Activated CD8-positive, alpha-beta memory T cell treated with anti-CD3 and anti-CD28 coated beads for 1 hour (primary cell): ENCODE measurements at regions not wholly inside any gene's neighbourhood (a gene's known extent, or its start where the extent isn't known, plus 50 kb on each side); places are given as distances from the start of the nearest gene placed in this dataset.
A peak's percentile ranks its signal among the peaks of the same experiment; 100 is the strongest.
"Not testable (repeated sequence)": the region's sequence is repeated elsewhere in the genome, so short reads cannot be mapped to it uniquely, and the experiment has no call there.

Experiments
- DNase-seq, 2 donors: peaks; one replicate each; pipeline ENCODE4 v3.0.0-alpha.2; 2020; ENCODE audit warnings: low read depth in 1 of 2; ENCODE audit errors: extremely low read depth in 1 of 2

DNA sequence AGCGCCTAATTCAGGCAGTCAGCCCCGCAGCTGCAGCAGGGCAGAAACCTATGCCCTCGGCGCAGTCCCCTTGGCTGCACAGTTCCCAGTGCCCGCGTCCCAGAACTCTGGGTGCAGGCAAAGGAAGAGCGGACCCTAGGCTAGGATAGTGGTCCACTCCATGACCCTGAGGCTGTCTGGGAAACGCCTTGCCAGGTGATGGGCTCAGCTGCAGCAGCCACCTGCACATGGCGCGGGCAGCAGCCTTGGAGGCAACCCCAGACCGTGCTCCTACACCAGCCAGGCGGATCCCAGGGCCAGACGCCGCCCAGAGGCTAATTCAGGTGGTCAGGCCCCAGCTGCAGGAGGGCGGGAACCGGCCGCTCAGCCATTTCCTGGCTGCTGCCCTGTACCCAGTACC, 83.0 kb downstream of the POTEC start:
- not testable (repeated sequence) for DNase-seq

DNA sequence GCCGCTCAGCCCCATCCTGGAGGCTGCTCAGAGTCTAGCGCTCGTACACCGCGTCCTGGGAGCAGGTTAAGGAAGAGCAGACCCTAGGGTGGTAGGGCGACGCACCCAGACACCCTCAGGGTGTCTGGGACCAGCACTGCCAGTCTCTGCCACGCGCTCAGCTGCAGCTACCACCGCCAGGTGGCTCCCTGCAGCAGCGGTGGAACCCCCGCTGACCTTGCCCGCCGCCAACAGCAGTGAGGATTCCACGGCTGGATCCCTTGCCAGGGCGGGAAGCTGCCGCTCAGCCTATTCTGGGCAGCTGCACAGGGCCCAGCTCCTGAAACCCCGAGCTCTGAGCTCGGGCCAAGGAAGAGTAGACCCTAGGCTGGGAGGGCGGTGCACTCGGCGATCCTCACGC, 83.6 kb downstream of the POTEC start:
- not testable (repeated sequence) for DNase-seq

DNA sequence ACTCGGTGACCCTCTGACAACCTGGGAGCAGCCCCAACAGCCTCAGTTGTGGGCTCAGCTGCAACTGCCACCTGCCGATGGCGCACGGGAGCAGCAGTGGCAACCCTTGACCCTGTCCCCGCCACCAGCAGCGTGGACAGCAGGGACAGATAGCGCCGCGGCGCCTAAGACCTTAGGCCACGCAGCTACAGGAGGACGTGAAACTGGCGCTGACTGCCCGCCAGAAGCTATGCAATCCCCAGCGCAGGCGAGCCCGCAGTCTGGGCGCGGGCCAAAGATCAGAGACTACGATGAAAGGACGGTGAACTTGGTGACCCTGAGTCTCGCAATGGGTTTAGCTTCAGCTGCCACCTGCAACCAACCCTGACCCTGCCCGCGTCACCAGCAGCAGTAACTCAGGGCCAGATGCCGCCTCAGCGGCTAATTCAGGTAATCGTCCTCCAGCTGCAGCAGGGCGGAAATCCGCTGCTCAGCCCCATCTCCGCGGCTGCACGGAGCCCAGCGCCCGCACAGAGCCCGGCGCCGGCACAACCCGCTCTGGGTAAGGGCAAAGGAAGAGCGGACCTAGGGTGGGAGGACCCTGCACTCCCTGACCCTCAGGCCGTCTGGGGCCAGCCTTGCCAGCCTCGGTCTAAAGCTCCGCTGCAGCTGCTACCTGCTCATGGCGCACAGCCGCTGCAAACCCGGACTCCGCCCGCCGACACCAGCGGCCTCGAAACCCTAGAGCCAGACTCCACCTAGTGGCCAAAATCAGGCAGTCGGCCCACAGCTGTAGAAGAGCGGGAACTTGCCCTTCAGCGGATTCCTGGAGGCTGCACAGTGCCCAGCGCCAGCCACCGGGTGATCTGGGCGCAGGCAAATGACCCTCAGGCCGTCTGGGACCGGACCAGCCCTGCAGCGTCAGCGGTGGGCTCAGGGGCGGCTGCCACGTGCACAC, 85.1 kb downstream of the POTEC start:
- DNase-seq, result peak; percentile 26 to 54

DNA sequence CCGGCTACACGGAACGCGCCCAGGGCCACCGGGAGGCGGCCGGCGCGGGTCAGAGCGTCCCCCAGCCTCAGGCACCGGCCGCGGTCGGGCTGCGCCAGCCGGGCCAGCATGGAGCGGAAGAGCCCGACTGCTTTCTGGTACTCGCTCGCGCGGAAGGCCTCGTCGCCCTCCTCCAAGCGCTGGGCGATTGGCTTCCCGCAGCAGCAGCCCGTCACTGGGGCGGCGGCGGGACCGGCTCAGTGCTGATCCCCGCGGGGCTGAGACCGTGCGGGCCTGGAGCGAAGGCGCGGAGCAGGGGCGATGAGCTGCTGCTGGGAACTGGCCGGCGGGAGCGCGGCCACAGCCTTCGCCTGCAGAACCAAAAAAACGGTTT, 92.8 kb downstream of the POTEC start:
- DNase-seq, result not testable (repeated sequence)

DNA sequence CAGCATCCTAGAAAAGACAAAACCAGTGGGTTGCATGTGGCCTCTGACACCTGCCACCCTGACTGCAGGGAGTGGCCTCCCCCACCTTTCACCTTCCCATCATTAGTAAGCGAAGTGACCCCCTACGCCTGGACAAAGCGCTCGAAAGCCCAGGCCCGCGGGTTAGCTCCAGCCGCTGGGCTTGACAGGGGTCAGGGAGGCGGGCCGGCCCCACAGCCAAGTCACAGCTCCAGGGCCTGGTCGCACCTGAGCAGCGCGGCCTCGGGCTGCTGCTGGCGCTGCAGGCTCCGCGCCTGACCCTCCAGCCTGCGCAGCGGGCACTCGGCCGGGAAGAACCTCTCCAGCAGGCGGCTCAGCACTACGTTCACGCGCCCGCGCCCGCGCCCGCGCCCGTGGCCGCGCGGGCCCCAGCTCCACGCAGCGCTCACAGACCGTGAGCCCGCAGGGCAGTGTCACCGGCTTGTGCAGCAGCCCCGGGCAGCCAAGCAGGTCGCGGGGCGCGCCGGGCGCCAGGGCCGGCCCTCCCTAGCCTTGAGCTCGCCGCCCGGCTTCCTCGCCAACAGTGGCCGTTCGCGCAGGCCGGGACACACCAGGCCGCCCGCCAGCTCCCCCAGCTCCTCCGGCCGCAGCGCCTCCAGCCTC, 93.3 kb downstream of the POTEC start:
- not testable (repeated sequence) for DNase-seq

DNA sequence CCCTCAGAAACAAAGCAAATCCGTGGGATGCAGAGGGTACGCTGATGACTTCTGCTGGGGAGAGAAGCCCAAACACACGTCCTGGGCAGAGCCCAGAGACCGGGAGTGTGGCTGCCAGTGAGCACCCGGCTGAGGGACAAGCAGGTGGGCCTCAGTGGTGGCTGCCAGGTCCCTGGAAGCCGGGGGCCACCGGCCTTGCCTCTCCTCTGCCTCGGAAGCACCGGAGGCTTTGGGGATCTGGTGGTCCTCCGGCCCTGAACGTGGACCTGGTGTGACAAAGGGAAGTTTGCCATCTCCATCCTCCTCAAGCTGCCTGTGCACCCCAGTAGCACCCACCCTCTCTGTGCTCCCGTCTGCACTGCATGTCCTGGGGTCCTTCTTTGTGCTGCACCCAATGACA, 94.3 kb downstream of the POTEC start:
- not testable (repeated sequence) for DNase-seq

DNA sequence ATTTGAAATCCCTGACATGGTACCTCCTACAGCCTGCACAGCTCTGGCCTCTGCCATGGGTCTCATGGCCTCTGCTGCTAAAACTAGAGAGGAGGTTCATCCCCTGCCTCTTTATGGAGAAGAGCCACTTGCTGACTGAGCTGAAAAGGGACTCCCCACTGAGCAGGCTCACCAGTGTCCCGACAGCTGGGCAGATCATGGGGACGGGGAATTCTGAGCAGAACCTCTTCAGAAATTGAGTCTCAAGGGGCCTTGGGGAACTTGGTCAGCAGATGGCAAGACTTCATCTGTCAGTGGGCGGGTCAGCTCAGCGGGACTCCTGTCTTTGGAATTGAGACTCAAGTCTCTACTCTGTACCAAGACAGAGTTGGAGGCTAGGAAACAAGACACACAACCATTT, 95.7 kb downstream of the POTEC start:
- not testable (repeated sequence) for DNase-seq

DNA sequence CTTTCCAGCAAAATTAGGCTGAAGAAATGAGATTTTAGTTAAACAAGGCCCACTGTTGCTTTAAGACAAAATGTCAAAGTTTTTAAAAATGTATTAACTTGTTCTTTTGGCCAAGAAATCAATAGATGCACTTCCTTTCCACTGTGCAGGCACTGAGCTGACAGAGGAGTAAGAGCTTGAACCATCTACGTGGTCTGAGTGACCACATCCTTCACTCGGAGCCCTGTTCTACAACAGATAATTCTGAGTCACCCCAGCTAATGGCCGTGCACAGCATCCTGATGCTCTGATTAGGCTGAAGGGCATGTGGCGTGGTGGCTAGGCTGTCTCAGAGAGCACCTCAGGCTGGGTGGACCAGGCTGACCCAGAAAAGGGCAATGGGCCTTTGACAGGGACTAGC, 107.9 kb downstream of the POTEC start:
- not testable (repeated sequence) for DNase-seq

DNA sequence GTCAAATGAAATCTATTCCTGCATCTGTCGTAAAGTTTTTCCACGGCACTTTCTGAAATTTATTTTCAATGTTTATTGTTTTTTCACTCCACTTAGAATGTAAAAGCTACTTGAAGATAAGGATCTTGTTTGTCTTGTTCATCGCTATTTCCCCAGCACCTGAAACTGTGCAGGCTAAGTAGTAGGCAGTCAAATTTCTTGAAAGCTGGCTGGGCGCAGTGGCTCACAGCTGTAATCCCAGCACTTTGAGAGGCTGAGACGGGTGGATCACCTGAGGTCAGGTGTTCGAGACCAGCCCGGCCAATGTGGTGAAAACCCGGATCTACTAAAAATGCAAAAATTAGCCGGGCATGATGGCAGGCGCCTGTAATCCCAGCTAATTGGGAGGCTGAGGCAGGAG, 111.0 kb downstream of the POTEC start:
- not testable (repeated sequence) for DNase-seq

DNA sequence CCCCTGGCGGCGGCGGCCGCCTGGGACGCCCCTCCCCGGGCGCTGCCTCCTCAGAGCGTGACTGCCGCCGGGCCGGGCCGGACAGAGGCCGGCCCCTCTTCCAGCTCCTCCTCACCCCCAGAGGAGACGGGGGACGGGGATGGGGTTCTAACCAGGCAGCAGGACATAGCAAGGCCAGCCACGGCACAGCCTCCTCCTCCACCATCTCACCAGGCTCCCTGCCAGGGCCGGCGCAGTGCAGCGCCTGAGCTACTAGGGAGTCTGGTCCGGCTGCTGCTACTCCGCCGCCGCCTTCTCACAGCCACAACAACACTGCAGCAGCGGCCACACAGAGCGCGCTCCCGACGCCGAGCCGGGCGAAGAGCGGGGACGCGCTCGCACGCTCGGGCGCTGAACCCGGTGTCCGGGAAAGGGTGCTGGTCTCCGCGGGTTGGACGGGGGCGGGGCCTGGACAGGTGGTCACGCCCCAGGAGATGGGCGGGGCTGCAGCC, 112.3 kb downstream of the POTEC start:
- DNase-seq, result peak in 1 of 2 donors; percentile 25

DNA sequence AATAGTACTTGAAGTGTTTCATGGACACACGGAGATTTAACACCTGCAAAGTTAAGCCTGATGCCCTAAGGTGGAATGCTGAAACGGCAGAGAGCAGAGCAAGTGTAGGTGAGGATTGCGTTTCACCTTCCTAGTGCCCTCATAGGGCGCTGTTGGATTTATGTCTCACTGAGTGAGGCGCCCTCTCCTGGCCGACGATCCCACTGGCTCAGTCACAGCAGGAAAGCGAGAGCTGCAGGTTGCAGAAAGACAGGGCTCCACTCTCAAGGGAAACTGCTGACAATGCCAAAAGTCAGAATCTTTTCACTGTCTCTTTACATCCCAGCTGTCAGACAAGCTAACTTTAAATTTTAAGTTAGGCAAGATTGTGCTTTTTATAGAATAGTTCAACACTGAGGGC, 127.6 kb downstream of the POTEC start:
- DNase-seq, result not testable (repeated sequence)

DNA sequence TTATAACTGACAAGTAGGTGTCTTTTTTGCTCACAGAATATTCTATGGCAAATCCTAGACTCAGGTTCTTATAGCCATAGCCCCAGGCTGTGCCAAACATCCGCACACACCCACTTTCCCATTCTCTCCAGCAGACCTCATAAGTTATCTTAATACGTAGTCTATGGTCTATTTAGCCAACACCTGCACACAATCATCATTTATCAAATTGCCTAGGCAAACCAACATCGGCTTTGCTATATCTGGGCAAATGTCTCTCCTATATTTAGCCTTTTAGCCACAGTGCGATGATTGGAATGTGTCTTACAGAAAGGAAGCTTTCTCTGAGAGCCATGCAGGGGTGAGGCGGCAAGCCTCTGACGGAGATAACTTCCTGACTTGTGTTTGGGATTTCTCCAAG, 128.0 kb downstream of the POTEC start:
- DNase-seq, result not testable (repeated sequence)

DNA sequence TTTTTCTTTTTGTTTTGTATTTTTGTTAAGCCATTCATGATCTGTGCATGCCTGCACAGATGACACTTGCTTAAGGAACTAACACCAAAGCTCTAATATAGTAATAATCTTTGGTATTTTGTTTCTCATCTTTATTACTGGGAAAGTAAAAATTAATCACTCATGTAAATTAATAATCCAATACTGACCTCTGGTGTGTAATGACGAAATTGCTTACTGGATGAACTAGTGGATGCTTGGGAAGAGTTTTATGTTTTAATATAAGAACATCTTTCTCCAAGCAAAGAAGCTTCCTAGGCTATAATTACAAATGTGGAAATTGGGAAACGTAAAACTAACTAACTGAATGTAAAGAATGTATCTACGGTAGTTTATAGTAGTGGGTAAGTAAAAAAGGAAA, 147.9 kb downstream of the POTEC start:
- DNase-seq, result not testable (repeated sequence)

DNA sequence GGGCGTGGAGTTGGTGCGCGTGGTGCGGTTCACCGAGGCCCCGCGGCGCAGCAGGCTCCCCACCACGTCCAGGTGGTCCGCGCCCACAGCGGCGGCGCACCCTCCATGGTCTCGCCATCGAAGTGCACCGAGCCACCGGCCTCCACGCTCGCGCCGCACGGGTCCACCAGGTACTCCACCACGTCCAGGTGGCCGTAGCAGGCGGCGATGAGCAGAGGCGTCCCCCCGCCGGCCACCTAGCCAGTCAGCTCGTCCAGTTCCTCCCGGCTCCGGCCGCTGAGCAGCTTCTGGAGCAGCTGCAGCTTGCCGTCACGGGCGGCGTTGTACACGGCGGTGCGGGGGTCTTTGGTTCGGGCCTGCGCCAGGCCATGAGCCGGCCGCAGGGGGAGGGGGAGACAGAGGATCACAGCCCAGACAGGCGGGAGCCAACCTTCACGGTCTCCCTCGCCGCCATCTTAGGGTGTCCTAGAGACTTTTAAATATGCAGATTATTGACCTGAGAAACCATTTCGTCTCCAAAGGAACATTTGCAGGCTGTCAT, 149.8 kb downstream of the POTEC start:
- not testable (repeated sequence) for DNase-seq

DNA sequence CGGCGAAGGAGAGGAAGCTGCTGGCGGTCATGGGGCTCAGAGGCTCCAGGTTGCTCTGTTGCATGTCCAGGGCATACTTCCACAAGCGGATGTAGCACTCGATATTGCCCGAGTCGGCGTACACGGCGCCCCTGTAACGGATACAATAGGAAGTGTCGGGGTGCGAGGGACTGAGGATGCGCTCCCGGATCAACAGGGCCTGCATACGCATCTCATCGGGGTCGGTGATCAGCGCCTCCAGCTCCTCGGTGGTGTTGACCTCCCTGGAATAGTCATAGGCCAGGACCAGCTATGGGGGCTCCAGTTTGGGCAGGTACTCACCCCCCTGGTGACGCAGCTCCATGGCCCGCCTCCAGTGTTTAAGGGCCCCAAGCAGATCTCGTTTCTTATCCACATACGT, 150.8 kb downstream of the POTEC start:
- DNase-seq, result not testable (repeated sequence)

DNA sequence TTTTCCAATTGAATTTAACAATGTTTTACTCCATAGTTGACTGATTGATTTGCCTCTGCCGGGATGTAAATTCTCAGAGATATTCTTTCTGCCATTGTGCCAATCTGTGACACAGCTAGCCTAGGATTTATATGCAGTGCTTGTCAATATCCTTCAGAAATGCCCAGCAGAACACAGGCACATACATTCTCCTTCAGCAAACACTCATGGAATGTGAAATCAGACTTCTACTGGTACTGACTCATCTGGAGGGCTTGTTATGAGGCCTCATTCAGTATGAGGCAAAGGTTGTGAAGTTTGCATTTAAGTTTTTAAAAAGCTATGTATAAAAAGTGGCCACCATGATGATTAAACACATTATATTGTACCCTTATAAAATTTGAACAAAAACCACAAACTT, 158.4 kb downstream of the POTEC start:
- DNase-seq, result not testable (repeated sequence)

DNA sequence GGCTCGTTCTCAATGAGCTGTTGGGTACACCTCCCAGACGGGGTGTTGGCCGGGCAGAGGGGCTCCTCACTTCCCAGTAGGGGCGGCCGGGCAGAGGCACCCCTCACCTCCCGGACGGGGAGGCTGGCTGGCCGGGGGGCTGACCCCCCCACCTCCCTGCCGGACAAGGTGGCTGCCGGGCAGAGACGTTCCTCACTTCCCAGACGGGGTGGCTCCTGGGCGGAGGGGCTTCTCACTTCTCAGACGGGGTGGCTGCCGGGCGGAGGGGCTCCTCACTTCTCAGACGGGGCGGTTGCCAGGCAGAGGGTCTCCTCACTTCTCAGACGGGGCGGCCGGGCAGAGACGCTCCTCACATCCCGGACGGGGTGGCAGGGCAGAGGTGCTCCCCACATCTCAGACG, 160.7 kb downstream of the POTEC start:
- not testable (repeated sequence) for DNase-seq

DNA sequence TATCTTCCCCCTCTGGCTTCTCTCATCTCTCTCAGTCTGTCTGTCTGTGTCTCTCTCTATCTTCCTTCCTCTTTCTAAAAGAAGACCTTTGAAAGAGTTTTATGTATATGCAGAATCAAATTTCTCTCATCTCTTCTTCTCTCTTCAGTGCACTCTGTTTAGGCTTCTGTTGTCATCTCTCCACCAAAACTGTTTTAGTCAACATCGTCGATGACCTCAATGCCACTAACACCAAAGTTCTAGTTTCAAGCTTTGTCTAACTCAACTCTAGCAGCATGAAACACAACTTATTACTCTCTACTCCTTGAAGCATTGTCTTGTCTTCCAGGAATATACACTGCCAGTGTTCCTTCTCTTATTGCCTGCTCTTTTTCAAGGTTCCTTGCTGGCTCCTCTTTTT, 163.9 kb downstream of the POTEC start:
- not testable (repeated sequence) for DNase-seq

DNA sequence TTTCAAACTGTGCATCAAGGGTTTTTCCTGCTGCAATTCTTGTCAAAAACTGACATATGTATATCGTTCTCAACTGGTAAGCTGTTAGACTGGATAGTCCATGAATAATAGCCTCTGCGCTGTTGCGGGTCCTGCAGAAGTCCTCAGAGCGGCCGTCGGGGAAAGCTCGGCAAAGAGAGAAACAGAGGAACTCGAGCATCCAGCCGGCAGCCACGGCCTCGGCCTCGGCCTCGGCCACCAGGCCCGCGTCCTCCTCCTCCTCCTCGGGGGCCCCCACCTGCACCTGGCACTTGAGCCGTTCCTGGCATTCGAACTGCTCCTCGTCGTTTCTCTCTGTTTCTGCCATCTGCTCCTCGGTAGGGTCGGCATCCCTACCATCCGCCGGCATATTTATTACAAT, 165.0 kb downstream of the POTEC start:
- DNase-seq, result not testable (repeated sequence)

DNA sequence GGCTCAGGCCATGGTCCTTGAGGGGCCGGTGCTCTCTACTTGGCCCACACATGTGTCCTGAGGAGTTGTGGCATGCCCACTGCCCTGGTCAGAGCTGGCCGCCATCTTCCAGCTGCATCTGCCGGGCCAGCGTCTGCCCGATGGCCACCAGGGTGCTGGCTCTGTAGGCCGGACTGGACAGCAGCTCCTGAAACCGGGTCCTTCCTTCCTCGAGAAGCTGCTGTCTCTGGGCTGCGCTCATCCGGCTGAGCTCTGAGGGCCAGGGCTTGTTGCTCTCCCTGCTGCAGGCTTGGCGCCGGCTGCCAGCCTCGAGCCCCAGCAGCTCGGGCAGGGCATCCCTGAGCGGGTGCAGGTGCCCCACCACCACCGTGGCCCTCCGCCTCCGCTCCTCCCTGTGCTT, 182.1 kb downstream of the POTEC start:
- not testable (repeated sequence) for DNase-seq

DNA sequence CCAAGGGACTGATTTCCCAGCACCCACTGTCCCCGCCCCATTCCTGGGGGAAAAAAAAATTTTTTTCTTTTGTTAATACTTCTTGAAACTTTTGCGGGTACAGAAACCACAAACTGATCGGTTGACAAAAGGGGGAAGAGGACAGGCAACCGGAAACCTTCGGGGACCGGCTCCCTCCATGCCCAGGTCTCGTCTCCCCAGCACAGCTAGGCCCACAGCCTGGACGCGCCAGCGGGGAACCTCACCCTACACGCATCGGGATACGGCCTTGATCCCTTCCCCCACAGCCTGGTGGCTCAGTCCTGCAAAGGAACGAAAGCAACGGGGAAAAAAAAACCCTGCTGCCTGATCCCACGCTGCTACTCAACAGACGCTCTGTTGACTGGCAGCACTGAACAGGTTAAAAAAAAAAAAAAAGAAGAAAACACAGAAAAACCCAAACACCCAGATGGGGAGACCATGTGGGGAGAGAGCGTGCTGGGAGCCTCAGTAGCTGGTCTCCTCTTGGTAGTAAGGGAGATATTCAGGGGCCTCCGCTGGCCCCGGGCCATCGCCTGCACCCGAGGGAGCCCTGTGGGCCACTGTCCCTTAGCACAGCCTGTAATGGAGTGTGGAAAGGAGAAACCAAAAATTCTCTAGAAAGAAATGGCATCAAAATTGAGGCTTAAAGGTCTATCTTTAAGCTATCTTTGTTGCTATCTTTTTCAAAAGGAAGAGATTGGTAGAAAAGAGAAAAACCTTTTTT, 185.7 kb downstream of the POTEC start:
- DNase-seq, result not testable (repeated sequence)
